ENCODE measurements at regions not wholly inside any gene's neighbourhood (a gene's known extent, or its start where the extent isn't known, plus 50 kb on each side); places are given as distances from the start of the nearest gene placed in this dataset.
"Not testable (repeated sequence)": the region's sequence is repeated elsewhere in the genome, so short reads cannot be mapped to it uniquely, and the experiment has no call there.

DNA sequence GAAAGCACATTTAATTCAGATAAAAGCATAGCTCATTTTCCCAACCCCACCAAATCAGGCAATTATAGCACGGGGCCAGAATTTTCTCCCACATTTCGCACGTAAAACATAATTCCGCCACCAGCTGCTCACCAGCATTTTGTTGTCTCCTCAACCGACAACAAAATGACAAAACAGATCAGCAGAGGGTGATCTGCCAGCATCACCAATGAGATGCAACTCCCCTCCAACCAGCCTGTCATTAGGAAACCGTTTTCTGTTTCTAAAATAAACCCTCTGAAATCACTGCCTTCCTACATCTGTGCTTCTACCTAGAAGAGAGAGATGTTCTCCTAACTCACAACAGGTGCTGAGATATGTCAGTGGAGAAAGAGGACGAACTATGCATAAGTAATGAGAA lies 654.8 kb upstream of the CPEB2 start:
- no peak for DNase-seq (ENCODE audit: low read depth, low spot score)

DNA sequence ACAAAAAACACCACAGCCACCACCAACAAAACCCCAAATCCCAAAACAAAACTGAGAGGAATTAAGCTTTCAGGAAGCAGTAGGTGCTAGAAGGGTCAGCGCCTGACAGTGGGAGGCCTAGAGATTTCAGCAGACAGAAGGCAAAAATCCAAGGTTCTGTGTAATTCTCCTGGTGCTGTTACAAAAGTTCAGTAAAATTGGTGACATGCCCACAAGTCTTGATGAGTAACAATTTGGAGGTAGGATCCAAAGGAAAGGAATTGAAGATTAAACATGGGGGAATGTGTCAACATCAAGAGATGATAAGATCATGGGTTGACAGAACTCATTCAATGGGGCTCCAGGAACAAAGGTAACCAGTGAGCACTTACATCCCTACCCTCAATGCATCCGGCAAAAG lies 653.8 kb upstream of the CPEB2 start:
- DNase-seq (ENCODE audit: low read depth, low spot score): no peak

DNA sequence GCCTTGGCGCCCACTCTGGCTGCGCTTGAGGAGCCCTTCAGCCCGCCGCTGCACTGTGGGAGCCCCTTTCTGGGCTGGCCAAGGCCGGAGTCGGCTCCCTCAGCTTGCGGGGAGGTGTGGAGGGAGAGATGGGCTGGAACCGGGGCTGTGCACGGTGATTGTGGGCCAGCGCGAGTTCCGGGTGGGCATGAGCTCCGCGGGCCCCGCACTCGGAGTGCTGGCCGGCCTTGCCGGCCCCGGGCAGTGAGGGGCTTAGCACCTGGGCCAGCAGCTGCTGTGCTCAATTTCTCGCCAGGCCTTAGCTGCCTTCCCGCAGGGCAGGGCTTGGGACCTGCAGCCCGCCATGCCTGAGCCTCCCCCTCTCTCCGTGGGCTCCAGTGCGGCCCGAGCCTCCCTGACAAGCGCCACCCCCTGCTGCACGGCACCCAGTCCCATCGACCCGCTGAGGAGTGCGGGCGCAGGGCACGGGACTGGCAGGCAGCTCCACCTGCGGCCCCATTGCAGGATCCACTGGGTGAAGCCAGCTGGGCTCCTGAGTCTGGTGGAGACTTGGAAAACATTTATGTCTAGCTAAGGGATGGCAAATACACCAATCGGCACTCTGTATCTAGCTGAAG lies 643.6 kb upstream of the CPEB2 start:
- not testable (repeated sequence) for DNase-seq (ENCODE audit: low read depth, low spot score)

DNA sequence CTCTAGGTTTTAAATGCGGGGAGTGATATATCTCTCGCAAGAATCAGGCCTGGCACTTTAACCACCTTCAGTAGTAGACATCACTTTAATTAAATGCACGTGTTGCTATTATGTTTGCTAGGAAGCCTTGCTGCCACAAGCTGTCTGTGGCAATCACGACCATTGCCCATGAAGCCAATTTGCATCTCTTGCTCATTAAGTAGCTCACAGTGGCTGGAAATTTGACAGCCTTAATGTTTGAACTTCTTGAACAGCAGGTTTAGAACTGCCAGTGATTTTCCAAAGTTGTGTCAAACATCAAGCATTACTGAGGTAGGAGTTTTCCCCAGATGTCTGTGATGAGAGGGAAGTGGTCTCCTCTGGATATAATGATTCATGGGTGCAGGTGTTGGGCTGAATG lies 642.3 kb upstream of the CPEB2 start:
- DNase-seq (ENCODE audit: low read depth, low spot score): no peak

DNA sequence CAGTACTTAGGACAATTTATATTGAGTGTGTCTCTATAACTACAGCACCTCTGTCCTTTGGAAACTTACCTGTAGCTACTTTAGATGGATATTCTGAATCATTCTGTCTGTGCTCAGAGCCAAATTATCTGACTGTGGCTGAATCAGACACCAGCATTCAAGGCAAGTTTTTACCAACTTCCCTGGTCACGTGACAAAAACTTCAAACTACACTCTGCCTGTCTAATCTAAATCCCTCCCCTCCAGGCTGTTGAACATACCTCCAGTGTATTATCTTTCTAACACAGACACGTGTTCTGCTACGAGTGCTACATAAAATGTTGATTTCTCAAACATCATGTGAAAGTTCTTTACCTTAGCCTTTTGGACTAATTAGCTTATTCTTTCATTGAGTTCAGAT lies 641.2 kb upstream of the CPEB2 start:
- no peak for DNase-seq (ENCODE audit: low read depth, low spot score)

DNA sequence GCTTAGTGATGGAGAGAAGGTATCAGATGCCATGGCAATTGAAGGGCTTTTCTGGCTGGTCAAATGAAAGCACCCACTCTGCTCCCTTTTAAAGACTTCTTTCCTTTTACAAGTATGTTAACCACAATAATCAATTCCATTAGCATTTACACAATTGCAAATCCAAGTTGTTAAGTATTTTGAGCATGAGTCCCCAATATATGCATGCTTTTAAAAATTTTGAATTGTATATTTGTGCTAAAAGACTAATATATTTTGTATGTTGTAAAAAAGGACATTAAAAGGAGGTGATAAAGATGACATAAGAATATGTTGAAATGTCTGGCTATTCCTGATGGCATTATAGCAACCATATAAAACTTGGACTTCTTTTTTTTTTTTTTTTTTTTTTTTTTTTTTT lies 639.9 kb upstream of the CPEB2 start:
- DNase-seq (ENCODE audit: low read depth, low spot score): no peak

DNA sequence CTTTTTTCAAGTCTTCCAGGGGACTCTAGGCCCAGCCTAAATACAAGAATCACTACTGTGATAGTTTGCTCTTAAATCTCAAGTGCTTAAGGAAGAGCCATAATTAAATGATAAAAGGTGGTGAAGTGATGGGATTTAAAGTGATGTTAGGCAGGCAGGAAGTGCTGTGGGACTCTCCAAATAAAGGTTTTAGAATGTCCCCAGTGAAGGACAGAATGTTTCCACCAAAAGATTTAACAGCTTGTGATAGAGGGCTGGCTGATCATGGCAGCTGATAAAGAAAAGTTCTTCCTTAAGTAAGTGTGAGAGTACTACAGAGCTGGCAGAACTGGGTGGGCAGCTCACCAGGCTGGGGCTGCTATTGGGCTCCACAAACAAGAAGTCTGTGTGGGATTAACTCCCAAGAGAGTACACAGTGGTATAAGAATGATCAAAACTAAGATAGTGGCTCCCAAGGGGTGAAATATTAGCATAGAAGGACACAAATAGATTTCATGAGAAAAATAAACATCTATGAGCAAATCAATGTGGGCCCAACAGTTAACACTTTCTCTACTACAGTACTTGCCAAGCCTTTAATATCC lies 637.2 kb upstream of the CPEB2 start:
- no peak for DNase-seq (ENCODE audit: low read depth, low spot score)

DNA sequence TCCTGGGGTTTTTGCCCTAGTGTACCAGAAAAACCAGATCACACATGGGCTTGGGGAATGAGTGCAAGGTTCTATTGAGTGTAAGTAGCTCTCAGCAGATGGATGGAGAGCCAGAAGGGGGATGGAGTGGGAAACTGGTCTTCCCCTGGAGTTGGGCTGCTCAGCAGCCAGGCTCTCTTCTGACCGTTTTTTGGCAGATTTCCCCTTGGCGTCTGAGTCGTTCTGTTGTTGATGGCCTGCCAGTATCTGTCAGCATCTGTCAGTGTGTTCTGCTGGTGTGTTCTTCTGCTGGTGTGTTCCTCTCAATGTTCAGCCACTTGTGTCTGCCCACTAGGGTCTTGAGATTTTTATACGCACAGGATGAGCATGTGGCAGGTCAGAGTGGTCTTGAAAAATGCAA lies 633.9 kb upstream of the CPEB2 start:
- no peak for DNase-seq (ENCODE audit: low read depth, low spot score)

DNA sequence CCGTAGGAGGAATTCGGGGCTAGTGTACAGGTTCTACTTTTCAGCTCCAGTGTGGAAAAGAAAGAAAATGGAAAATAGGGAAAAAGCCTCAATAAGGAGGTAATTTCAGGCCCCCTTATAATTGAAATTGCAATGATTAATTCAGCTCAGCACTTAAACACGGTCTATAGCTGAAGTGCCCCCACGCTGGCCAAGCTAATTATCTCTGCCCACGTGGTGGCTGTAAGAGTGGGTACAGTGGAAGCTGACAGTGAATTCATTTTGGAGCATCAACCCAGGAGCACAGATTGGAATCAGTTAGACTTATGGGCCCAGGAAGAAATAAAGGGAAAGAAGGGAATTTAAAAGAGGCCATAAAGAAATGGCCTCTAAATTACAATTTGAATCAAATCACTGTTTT lies 631.1 kb upstream of the CPEB2 start:
- DNase-seq (ENCODE audit: low read depth, low spot score): no peak

DNA sequence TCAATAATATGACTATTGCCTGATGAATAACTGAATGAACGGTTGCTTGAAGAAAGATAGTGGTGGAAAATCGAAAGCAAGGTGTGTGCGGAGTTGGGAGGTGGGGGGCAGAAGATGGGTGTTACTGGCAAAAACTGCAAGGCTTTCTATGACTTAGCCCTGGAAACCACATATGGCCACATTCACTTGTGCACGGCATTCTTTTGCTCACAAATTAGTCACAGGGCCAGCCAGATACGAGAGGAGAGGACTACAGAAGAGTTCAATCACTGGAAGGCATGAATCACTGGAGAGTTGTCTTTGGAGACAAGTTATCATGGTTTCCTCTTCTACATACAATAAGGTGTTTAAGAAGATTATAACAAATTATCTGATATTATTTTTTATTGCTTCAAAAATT lies 626.5 kb upstream of the CPEB2 start:
- no peak for DNase-seq (ENCODE audit: low read depth, low spot score)

DNA sequence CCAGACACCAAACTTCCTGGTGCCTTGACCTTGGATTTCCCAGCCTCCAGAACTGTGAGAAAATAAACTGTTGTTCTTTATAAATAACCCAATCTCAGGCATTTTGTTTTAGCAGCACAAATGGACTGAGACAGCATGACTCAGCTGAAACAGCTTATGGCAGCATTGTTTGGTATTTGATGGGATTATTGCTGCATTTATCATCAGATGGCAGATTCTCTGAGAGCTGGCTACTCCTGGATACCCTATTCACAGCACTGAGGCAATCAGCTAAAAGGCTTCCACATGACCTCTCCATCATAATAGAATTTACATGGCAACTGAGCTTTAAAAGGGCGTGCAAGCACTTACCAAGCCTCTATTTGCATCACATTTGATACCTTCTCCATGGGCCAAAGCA lies 623.1 kb upstream of the CPEB2 start:
- no peak for DNase-seq (ENCODE audit: low read depth, low spot score)

DNA sequence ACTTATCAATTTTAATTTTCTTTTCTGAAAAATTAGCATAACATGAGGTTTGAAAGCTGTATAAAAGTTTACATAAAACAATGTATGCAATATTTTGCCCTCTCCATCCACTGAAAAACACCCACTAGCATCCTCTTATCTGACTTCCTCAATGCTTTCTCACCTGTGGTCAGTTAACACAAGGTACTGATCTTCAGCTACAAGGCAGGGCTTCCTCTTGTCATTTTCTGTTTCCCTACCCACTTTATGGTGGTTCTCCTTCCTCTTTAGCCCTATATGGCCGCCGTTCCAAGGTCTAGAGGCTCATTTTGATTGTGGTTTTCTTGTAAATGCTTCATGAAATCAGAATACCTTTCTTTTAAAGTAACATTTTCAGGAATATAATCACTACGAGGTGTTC lies 618.6 kb upstream of the CPEB2 start:
- DNase-seq (ENCODE audit: low read depth, low spot score): no peak

DNA sequence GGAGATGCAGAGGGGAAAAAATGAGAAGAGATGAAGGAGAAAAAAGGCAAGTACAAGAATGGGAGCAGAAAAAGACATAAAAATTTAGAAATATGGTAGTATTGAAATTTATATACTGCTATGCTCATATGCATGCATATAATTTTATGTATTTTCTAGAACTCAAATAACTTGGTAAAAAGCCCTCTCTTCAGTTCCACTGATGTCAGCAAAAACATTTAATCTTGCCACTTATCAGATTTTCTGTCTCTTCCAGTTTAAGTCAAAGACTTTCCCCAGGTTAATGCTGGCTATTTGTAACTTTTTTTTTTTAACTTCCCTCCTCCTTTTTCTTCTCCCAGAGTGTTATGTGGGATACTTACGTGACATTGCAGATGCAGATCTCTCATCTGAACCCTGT lies 617.5 kb upstream of the CPEB2 start:
- DNase-seq (ENCODE audit: low read depth, low spot score): no peak

DNA sequence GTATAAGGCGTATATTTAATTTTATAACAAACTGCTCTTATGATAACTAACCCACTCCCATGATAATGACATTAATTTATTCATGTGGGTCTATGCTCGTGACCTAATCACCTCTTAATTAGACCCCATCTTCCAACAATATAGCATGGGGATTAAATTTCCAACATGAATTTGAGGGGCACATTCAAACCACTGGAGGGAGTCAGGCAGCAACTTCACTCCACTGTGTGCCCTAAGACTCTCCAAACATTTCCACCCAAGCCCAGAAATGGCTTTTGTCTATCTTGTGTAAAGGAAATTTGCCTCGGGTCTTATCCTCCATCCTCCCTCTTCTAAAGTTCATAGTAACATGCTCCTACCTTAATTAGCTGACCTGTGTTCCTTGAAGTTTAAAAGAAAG lies 616.1 kb upstream of the CPEB2 start:
- no peak for DNase-seq (ENCODE audit: low read depth, low spot score)

DNA sequence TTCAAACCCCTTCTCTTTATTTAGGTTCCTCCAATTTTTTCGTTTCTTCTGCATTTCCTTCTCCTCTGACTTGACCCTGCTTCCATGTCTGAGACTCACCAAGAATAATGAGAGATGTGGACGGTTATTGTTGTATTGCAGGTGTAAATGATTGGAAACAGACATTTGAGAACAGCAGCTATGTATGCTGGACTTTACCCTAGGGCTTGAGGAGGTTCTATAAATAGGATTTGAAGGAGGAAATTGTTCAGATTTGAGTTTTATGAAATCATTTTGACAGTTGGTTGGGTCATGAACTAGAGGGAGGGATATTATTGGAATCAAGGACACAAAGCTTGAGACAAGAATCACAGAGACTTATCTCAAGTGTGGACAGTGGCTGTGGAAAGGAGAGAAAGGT lies 614.6 kb upstream of the CPEB2 start:
- DNase-seq (ENCODE audit: low read depth, low spot score): no peak

DNA sequence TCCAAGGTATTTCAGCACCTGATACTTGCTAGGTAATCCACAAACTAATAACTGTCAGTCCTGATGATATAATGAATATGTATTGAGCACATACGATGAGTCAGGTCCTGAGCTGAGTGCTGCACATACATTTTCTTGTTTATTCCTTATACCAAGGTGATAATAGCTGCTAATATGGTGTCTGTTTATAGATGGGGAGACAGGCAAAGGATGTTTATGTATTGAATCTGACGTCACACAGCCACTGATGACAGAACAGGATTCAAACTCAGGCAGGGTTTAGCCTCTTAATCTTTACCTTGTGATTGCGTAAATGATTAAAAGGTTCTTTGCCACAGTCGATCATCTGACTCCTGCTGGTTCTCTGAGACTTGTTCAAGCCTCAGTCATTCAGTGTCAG lies 609.9 kb upstream of the CPEB2 start:
- DNase-seq (ENCODE audit: low read depth, low spot score): no peak

DNA sequence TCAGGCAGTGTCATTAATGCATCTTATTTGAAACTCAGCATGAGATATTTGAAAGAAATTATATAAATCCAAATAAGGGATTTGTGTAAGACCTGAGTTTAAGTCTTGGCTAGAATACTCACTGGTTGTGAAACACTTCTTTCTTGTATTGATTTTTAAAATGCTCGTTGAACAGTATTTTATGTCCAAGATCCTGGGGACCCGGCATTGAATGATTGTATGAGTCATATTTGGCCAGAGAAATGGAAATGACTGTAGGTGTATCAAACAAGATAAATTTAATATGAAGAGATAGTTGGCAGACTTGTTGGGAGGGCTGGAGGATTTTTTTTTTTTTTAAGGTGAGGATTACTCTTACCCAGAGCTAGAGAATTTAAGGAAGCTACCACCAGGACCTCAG lies 606.1 kb upstream of the CPEB2 start:
- DNase-seq (ENCODE audit: low read depth, low spot score): no peak

DNA sequence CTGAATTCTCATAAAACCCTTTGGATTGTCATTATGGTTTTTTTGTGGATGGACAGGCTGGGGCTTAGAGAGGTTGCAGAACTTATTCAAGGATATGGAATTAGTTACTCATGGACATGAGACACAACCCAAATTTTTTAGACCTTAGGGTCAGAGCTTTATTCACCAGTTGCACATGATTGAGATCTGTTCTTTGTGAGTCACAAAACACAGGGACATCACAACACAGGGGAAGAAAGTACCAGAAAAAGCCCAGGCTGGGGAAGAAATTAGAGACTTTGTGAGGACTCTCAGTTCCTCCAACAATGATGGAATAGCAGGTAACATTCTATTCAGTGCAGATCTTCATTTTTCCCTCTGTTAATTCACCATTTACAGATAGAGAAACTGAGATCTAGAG lies 602.4 kb upstream of the CPEB2 start:
- DNase-seq (ENCODE audit: low read depth, low spot score): no peak

DNA sequence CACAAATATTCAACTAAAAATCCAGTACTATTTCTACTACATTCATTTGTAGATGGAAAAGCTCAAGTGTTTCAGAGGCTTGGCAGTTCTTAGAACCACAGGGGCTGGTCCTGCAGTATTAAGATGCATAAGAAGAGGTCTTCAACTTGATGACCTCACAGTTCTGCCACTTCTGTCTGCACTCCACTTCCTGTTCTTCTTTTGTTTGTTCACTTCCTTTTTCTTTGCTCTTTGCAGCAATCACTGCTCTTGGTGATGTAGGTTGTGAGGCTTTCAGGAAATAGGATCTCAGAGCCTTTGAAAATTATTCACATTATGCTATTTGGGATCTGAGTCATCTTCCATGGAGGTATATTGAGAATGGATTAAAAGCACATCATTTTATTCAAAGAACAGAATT lies 602.0 kb upstream of the CPEB2 start:
- DNase-seq (ENCODE audit: low read depth, low spot score): no peak

DNA sequence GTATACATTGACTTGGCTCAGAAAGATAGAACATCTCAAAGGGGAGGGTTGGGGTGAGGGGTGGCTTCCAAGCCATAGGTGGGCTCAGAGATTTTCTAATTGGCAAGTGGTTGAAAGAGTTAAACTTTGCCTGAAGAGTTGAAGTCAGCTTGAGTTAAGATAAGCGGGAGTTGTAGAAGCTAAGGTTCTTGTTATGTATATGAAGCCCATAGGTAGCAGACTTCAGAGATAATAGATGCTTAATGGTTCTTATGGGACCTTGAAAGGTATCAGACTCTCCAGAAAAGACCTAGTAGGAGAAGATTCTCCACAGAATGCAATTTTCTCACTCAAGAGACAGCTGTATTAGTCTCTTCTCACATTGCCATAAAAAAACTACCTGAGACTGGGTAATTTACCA lies 599.1 kb upstream of the CPEB2 start:
- no peak for DNase-seq (ENCODE audit: low read depth, low spot score)

DNA sequence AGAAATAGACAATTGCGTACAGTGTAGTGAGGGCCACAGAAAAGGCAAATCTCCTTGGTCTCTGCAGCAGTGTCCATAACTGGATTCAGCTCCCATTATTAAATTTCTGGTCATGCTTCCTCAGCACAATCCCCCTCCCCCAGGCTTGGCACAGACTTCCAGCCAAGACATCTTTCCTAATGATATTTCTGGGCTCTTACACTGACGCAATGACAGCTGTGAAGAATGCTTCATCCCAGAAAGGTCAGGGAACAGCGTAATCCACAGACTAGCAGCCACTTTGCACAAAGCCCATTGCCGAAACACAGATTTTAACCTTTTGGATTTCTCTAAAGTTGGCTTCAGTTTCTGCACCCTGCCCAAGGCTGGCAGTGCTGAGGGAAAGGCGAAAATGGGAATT lies 597.6 kb upstream of the CPEB2 start:
- DNase-seq (ENCODE audit: low read depth, low spot score): no peak

DNA sequence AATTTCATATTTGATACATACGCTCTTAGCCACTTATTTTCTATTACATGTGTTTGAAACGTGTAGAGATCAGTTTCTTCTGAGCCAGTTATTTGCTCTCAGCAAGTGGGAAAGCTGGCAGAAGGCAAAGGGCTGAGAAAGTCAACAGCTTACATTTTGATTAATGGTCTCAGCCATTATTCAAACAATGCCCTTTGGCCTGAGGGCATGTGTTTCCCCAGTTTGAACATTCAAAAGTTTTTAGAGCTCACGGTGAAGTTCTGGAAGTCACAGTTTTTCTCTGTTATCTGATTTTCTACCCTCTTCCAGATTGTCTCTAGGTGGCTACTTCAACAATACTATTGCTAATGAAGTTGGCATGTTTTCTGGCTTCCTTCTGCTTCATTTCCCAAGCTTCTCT lies 591.8 kb upstream of the CPEB2 start:
- DNase-seq (ENCODE audit: low read depth, low spot score): no peak

DNA sequence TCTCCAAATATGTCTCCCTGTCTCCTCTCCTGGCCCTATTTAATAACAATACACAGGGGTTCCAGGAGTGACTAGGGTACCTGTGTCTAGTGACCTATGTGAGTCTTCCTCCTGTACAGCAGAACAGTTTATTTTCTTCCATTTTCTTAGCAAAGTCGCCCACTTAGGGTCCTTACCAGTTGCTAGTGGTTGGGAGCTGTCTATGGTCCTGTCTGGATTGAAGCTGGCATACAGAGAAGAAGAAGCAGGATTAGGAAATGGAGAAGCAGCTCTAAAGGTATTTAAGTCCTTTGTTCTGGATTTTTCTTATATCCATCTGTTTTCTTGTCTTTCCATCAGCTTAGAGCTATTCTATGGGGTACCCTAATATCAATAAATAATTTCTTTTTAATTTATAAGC lies 587.1 kb upstream of the CPEB2 start:
- DNase-seq (ENCODE audit: low read depth, low spot score): no peak

DNA sequence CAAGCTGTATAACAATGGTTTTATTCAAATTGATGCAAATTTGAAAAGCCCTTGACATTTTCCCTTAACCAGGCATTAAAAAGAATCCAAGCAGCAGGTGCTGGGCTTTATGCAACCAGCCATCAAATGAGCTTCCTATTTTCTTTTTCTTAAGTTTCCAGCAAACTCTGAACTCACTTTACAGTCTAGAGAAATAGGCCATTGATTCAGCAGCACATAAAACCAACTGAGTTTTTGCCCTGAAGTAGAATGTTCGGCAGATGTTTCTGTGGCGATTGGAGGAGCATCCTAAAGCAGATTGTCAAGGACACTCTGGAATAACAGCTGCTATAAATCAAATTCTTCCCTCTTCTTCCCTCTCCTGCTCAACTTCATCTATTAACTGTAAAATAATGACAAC lies 582.8 kb upstream of the CPEB2 start:
- DNase-seq (ENCODE audit: low read depth, low spot score): no peak
